HCT116 (cell line): ENCODE measurements at regions not wholly inside any gene's neighbourhood (a gene's known extent, or its start where the extent isn't known, plus 50 kb on each side); places are given as distances from the start of the nearest gene placed in this dataset.

Source experiments
- POLR2A ChIP-seq: IDR thresholded peaks from 2 replicates; pipeline ENCODE4 v1.7.0; 2011; ENCODE audit warnings: borderline replicate concordance; ENCODE audit not compliant: insufficient read depth, insufficient read length; ENCODE audit errors: extremely low read depth
- RAD21 ChIP-seq: IDR thresholded peaks from 2 replicates; pipeline ENCODE4 v1.6.1; 2012; ENCODE audit warnings: low read depth, mild to moderate bottlenecking
- YY1 ChIP-seq: IDR thresholded peaks from 2 replicates; pipeline ENCODE4 v1.6.1; 2011; ENCODE audit warnings: low read length, low read depth, moderate library complexity, mild to moderate bottlenecking; ENCODE audit not compliant: insufficient replicate concordance; ENCODE audit errors: extremely low read depth
- TF ChIP-seq, protein P1 (sequence below): IDR thresholded peaks from 2 replicates; pipeline ENCODE4 v1.6.1; 2012
- TF ChIP-seq, protein P2 (sequence below), 3 experiments: fragments of 200-600 bp in 1 of 3; sonication (generic) in 1 of 3; IDR thresholded peaks in 2 of 3; conservative IDR thresholded peaks in 1 of 3; 2 replicates each; pipeline ENCODE4 v1.5.1; 2012 to 2017; ENCODE audit warnings: low read depth in 2 of 3, low read length in 2 of 3, antibody characterized with exemption in 1 of 3, borderline replicate concordance in 1 of 3, control low read depth in 1 of 3, mild to moderate bottlenecking in 1 of 3, mixed read lengths in 1 of 3, mixed run types in 1 of 3, moderate library complexity in 1 of 3; ENCODE audit not compliant: insufficient read depth in 1 of 3

DNA sequence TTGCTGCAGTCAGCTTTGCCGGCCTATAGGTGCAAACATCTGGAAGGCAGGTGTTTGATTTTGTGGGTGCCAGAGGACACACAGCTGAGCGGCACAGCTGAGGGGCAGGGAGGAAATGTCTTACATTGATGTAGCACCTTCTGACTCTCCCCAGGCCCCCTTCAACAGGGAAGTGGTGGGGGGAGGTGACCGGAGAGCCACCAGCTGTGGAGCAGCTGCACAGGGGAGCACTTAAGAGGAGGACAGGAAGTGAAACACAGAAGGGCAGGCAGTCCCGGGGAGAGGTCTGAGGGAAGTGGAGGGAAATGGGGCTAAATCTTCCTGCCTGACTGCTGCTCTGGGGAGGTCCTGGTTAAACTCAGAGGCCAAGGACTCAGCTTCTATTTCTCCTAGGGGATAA, 409.1 kb downstream of the TNS1 start:
- TF ChIP-seq RAD21 (no peak), YY1 (no peak), POLR2A (no peak)
- TF ChIP-seq, protein P1, sequence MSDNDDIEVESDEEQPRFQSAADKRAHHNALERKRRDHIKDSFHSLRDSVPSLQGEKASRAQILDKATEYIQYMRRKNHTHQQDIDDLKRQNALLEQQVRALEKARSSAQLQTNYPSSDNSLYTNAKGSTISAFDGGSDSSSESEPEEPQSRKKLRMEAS = no peak
- TF ChIP-seq, protein P2, sequence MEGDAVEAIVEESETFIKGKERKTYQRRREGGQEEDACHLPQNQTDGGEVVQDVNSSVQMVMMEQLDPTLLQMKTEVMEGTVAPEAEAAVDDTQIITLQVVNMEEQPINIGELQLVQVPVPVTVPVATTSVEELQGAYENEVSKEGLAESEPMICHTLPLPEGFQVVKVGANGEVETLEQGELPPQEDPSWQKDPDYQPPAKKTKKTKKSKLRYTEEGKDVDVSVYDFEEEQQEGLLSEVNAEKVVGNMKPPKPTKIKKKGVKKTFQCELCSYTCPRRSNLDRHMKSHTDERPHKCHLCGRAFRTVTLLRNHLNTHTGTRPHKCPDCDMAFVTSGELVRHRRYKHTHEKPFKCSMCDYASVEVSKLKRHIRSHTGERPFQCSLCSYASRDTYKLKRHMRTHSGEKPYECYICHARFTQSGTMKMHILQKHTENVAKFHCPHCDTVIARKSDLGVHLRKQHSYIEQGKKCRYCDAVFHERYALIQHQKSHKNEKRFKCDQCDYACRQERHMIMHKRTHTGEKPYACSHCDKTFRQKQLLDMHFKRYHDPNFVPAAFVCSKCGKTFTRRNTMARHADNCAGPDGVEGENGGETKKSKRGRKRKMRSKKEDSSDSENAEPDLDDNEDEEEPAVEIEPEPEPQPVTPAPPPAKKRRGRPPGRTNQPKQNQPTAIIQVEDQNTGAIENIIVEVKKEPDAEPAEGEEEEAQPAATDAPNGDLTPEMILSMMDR (IDR thresholded peaks at IDR 0.05 in 2 of 3, conservative IDR thresholded peaks at IDR 0.05 in 1 of 3; ENCODE audit: borderline replicate concordance in 1 of 3, insufficient read depth in 1 of 3, low read depth in 2 of 3, low read length in 2 of 3) = no peak
